GM23338 (cell line): ENCODE measurements at regions not wholly inside any gene's neighbourhood (a gene's known extent, or its start where the extent isn't known, plus 50 kb on each side); places are given as distances from the start of the nearest gene placed in this dataset.

Experiments used
- CREB1 ChIP-seq: fragments of 250-450 bp; sonication (Bioruptor Pico); IDR thresholded peaks from 2 replicates; pipeline ENCODE4 v1.5.0; 2020; ENCODE audit warnings: low read depth, mild to moderate bottlenecking, moderate library complexity
- CTCF ChIP-seq, 2 experiments: fragments of 200-600 bp in 1 of 2; sonication (generic) in 1 of 2; conservative IDR thresholded peaks; 2 replicates each; pipeline versions ENCODE4 v1.5.1 to v1.6.1; 2016 to 2017; ENCODE audit warnings: antibody characterized with exemption in 2 of 2, low read depth in 2 of 2, mild to moderate bottlenecking in 2 of 2, moderate library complexity in 1 of 2
- ETS1 ChIP-seq: IDR thresholded peaks from 2 replicates; pipeline ENCODE4 v1.6.1; 2016; ENCODE audit warnings: antibody characterized with exemption
- EZH2 ChIP-seq: fragments of 200-600 bp; sonication (generic); IDR thresholded peaks from one replicate; pipeline ENCODE4 v1.8.0; 2017; ENCODE audit warnings: antibody characterized with exemption, mild to moderate bottlenecking, low read depth; ENCODE audit not compliant: unreplicated experiment
- EZH2phosphoT487 ChIP-seq: fragments of 200-600 bp; sonication (generic); IDR thresholded peaks from one replicate; pipeline ENCODE4 v1.8.1; 2018; ENCODE audit warnings: antibody characterized with exemption; ENCODE audit not compliant: unreplicated experiment
- JUNB ChIP-seq: IDR thresholded peaks from one replicate; pipeline ENCODE4 v1.6.1; 2016; ENCODE audit warnings: antibody characterized with exemption; ENCODE audit not compliant: unreplicated experiment
- POLR2AphosphoS5 ChIP-seq: IDR thresholded peaks from 2 replicates; pipeline ENCODE4 v1.6.1; 2016; ENCODE audit warnings: antibody characterized with exemption, low read depth
- REST ChIP-seq: IDR thresholded peaks from one replicate; pipeline ENCODE4 v1.6.1; 2018; ENCODE audit warnings: antibody characterized with exemption; ENCODE audit not compliant: unreplicated experiment
- STAT1 ChIP-seq: IDR thresholded peaks from one replicate; pipeline ENCODE4 v1.6.1; 2016; ENCODE audit warnings: antibody characterized with exemption; ENCODE audit not compliant: unreplicated experiment
- ZNF331 ChIP-seq: fragments of 250-450 bp; sonication (Bioruptor Pico); IDR thresholded peaks from 2 replicates; pipeline ENCODE4 v1.5.0; 2020; ENCODE audit warnings: low read depth, mild to moderate bottlenecking, moderate library complexity

GRCh38 chr2:3042601-3043585 lies 334.7 kb downstream of the EIPR1 start:
- TF ChIP-seq CTCF (conservative IDR thresholded peaks at IDR 0.05; ENCODE audit: low read depth in 2 of 2): no peak
- no peak for TF ChIP-seq JUNB
- TF ChIP-seq EZH2phosphoT487: no peak
- TF ChIP-seq EZH2: no peak
- TF ChIP-seq REST: no peak
- TF ChIP-seq POLR2AphosphoS5: no peak
- no peak for TF ChIP-seq ZNF331
- no peak for TF ChIP-seq CREB1 (CRISPR knock-in tag)
- TF ChIP-seq STAT1: no peak
- no peak for TF ChIP-seq ETS1
